IPS DF 4.7 (cell line): ENCODE measurements at regions not wholly inside any gene's neighbourhood (a gene's known extent, or its start where the extent isn't known, plus 50 kb on each side); places are given as distances from the start of the nearest gene placed in this dataset.
"Not testable (repeated sequence)": the region's sequence is repeated elsewhere in the genome, so short reads cannot be mapped to it uniquely, and the experiment has no call there.

Experiments
- DNase-seq: peaks from one replicate; pipeline ENCODE4 v3.0.0-alpha.2; 2013; ENCODE audit warnings: low spot score; ENCODE audit errors: extremely low read depth

DNA sequence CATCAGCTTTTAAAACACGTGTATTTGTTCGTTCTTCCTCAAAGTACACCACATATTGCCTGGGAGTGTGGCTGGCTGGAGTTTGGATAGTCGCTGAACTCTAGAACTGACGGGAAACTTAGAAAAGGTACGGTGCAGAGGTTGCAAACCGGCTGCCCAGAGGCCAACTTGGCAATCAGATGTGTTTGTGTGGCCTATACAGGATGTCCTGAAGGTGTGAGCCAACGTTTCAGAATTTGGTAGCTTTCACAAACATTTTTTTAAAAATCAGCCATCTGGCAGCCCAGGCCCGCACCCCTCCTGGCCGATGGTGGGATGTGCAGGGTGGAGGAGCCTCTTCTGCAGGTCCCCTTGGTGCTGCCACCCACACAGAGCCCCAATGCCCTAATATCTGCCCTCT, 73.6 kb upstream of the SLC25A33 start:
- DNase-seq, result no peak

GRCh38 chr1:9466780-9467758, 72.2 kb upstream of the SLC25A33 start:
- DNase-seq, result no peak

DNA sequence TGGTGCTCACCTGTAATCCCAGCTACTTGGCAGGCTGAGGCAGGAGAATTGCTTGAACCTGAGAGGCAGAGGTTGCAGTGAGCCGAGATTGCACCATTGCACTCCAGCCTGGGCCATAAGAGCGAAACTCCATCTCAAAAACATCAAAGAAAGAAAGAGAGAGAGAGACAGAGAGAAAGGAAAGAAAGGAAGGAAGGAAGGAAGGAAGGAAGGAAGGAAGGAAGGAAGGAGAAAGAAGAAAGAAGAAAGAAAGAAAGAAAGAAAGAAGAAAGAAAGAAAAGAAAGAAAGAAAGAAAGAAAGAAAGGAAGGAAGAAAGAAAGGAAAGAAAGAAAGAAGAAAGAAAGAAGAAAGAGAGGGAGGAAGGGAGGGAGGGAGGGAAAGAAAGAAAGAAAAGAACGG, 69.4 kb upstream of the SLC25A33 start:
- DNase-seq, result not testable (repeated sequence)

DNA sequence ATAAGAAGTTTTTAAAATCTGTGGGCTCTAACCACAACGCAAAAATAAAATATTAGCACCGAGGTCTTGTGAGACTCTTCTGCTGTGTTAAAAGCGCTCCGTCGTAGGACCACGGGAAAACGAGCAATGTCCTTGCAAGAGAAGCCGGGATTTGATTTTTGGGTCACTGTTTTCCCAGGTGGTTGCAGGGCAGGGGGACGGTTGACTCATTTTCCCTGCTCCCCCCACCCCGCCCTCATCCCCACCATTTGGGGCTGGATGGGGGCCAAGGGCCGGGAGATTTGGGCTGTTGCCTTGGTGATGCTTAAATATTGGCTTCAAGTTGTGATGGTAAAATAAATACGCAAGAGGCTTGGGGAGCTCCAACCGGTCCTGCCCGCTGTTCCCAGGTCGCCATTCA, 67.6 kb upstream of the SLC25A33 start:
- no peak for DNase-seq

DNA sequence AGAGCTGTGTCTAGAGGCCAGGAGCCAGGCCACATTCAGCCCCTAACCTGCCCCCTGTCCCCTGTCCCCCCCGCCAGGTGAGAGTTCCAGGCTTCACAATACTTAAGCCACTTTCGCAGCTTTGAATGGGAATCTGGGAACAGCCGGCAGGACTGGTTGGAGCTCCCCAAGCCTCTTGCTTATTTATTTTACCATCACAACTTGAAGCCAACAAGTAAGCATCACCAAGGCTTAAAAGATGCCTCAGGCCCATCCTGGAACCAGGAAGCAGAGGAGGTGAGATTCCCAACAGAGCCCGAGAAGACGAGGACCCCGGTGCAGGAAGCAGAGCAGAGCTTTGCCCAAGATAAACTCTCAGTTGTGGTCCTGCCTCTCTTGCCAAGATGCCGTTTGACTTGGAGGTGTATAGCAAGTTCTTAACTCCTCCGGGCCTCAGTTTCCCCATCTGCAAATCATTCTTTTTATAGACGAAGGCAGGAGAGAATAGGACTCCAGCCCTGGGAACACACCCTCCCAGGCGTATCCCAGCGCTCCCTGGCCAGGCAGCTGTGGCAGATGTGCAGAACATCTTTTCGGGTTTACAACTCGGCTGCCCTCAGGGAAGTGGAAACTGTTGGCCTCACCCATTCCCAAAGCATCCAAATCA, 66.8 kb upstream of the SLC25A33 start:
- no peak for DNase-seq

- no peak for DNase-seq
These were observed 66.0 kb upstream of the SLC25A33 start for GRCh38 chr1:9473032-9473807.

DNA sequence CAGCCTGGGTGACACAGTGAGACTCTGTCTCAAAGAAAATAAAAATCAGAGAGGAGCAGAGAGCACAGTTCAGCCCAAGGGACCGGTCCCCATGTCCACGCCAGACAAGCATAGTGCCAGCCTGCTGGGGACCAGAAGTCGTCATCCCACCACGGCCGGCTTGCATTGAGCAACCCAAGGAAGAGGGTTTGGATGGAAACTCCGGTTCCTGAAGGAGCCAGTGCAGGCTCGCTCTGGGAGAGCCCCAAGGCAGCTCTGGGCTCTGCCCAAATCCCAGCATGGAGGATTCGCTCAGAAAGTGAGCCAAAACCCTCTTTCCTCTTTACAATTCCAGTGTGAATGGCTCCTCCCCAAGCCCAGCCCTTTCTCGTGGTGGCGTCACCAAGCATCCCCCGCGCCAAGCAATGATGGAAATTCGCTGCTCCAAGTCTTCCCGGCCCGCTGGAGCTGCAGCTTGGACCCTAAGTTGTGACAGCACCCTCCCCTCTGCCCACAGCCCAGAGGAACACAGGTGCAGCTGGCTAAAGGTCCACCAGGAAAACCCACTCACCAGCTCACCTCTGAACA, 64.1 kb upstream of the SLC25A33 start:
- no peak for DNase-seq

GRCh38 chr1:9476790-9477463, 62.3 kb upstream of the SLC25A33 start:
- no peak for DNase-seq

DNA sequence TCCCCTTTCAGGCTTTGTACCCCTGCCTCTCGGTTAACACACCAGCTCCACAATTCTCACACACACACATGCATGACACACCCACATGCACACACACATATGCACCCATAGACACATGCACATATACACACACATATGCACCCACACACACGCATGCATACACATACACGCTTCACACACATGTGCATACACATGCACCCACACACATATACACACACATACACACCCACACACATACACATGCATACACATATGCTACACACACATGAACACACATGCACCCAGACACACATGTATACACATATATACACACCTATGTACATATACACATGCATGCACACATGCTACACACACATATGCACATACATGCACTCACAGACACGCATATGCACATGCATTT, 61.7 kb upstream of the SLC25A33 start:
- no peak for DNase-seq

DNA sequence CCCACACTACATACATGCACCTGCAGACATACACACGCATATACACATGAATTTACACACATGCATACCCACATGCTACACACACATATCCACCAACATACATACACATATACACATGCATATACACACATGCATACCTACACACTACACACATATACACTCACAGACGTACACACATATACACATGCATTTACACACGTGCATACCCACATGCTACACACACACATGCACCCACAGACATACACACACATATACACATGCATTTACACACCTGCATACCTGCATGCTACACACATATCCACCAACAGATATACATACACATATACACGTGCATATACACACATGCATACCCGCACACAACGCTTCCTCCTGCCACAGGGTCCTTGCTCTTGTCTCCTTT, 61.2 kb upstream of the SLC25A33 start:
- no peak for DNase-seq

- no peak for DNase-seq
These were observed 58.2 kb upstream of the SLC25A33 start for GRCh38 chr1:9481048-9481447.

DNA sequence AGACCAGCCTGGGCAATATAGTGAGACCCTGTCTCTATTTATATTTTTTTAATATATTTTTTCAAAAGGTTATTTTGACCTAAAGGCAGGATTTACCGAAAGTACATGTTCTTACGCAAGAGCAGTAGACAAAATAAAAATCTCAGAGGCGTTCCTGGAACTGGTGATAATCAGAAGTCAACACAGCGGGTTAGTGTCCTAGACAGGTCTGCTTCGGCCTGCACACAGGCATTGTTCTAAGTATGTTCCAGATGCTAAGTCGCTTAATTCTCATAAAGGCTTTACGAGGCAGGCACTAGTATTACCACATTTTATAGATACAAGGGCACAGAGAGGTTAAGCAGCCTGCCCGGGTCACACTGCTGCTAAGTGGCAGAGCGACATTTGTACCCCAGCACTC, 56.9 kb upstream of the SLC25A33 start:
- DNase-seq, result no peak

GRCh38 chr1:9482816-9483572, 56.3 kb upstream of the SLC25A33 start:
- no peak for DNase-seq

DNA sequence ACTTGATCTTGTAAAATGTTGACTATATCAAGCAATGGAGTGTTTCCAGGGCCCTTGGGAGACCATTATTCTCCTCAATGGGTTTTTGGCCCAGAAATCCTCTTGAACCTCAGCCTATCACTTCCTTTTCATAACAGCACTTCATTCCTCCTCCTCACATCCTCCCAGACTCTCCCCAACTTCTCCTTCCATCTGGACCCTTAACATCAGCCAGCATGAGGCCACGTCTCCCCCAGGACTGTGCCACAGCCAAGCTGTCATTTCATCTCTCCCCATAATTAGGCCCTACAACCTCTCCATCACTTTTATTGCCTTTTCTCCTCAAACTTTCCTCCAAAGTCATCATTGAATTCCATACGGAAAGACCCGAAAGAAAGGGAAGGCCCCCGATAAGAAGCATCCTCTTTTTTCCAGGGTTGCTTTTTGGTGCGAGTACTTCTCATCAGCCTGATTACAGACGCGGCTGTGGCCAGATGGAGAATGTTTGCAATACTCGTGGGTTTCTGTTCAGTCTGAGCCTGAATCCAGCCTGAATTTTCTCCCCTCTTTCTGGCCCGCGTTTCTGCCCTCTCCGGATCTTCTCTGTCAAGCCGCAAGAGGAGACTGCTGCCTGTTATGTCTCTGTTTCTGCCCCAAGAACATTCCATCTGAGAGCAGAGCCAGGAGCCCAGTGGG, 52.7 kb upstream of the SLC25A33 start:
- no peak for DNase-seq
